ENCODE measurements at regions not wholly inside any gene's neighbourhood (a gene's known extent, or its start where the extent isn't known, plus 50 kb on each side); places are given as distances from the start of the nearest gene placed in this dataset.
A peak's percentile ranks its signal among the peaks of the same experiment; 100 is the strongest.

DNA sequence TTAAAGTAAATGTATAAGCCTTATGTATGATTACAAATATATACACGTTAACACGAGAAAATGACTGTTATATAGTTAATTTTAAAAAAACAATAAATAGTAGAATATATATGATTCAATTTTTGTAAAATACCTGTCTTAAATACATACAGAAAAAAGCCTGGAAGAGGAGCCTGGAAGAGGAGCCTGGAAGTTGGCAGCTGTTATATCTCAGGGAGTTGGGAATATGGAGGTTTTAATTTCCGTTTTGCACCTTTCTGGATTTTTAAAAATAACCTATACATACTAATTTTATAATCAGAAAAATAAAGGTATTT lies 111.6 kb downstream of the WT1 start:
- Histone ChIP-seq H3K9me3 (no peaks in the 10 kb centered on the region), H3K36me3 (no peaks in the 10 kb centered on the region)
- DNase-seq: no peak

DNA sequence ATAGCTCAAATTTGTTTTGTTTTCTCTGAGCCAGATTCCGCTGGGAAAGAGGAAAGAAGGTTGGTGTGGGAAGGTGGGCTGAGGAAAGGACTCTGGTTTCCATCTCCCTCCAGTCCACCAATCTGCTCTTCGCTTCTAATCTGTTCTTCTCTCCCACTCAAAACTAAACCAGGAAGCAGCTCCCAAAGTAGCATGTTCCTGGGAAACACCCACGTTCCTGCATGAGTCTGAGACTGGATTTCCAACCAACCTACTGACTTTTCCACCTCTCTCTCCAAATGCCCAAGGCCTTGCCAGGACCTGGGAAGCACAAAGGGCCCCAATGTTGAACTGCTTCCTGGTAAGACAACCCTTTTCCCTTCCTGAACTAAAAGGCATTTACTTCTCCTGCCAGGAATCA lies 110.2 kb downstream of the WT1 start:
- no peak overlapping the region for H3K4me3 ChIP-seq
- H3K27me3 ChIP-seq: no peaks in the 10 kb centered on the region
- H3K36me3 ChIP-seq: no peaks in the 10 kb centered on the region
- no peak for DNase-seq
- no peaks in the 10 kb centered on the region for H3K9me3 ChIP-seq

More for the DNA sequence above, 111.6 kb downstream of the WT1 start:
- Histone ChIP-seq H3K27me3 (no peaks in the 10 kb centered on the region), H3K4me3 (no peak overlapping the region)

GRCh38 chr11:32325725-32326124 lies 109.6 kb downstream of the WT1 start:
- H3K27me3 ChIP-seq: no peaks in the 10 kb centered on the region
- no peaks in the 10 kb centered on the region for H3K36me3 ChIP-seq
- DNase-seq: no peak
- H3K4me3 ChIP-seq: no peak overlapping the region
- H3K9me3 ChIP-seq: no peaks in the 10 kb centered on the region

DNA sequence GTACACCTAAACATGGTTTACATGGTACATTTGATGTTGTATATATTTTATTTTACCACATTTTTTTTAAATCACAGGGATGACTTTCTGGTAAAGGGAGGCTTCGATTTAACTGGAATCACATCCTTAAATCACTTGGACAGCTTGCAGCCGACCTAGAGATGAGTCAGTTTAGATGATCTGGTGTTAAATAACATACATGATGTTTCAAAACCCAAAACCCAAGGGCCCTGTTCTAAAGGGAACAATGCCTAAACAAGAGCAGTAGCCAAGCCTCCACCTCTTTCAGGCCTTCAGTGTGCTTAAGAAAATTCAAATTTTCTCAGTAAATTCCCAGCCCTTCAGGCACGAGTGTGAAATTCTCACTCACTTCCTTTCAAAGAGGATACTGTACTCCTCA lies 108.8 kb downstream of the WT1 start:
- Histone ChIP-seq H3K36me3 (no peaks in the 10 kb centered on the region), H3K9me3 (no peaks in the 10 kb centered on the region), H3K27me3 (no peaks in the 10 kb centered on the region), H3K4me3 (no peak overlapping the region)
- DNase-seq: no peak

DNA sequence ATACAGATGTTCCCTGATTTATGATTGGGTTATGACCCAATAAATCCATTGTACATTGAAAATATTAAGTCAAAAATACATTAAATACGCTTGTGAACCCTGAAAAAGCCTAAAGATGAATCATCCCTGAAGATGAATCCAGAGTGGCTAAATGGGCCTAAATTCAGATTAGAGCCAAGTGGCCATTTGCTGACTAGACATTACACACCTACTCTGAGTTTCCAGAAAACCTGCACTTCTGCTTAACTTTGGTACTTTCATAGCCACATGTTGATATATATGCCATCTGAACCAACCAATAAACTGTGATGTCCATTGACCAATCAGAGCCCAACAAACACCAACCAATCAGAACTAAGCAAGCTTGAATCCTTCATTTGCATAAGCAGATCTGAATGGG lies 106.9 kb downstream of the WT1 start:
- Histone ChIP-seq H3K9me3 (no peaks in the 10 kb centered on the region), H3K36me3 (no peaks in the 10 kb centered on the region), H3K27me3 (no peaks in the 10 kb centered on the region), H3K4me3 (no peak overlapping the region)
- no peak for DNase-seq

GRCh38 chr11:32331098-32331497 lies 104.2 kb downstream of the WT1 start:
- no peaks in the 10 kb centered on the region for H3K9me3 ChIP-seq
- H3K4me3 ChIP-seq: no peak overlapping the region
- H3K27me3 ChIP-seq: no peaks in the 10 kb centered on the region
- no peak for DNase-seq
- no peaks in the 10 kb centered on the region for H3K36me3 ChIP-seq

DNA sequence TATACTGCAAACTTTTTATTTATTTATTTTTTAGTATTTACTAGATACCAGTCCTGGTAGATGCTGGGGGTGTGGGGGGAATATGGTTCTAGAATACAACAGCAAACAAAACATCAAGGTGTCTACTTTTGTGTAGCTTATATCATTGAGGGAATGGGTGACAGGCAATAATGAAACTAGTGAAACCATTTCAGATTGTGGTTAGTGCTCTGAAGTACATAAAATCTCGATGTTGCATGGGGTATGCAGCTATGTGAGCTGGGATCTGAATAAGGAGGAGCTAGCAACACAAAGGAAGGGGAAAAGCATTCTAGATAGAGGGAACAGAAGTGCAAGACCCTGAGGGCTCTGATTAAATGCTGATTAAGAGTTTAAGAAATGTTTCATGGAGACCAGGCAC lies 103.5 kb downstream of the WT1 start:
- Histone ChIP-seq H3K27me3 (no peaks in the 10 kb centered on the region), H3K9me3 (no peaks in the 10 kb centered on the region), H3K36me3 (no peaks in the 10 kb centered on the region), H3K4me3 (no peak overlapping the region)
- DNase-seq: no peak

GRCh38 chr11:32332990-32333319 lies 102.4 kb downstream of the WT1 start:
- Histone ChIP-seq H3K4me3 (no peak overlapping the region), H3K36me3 (no peaks in the 10 kb centered on the region), H3K9me3 (no peaks in the 10 kb centered on the region), H3K27me3 (no peaks in the 10 kb centered on the region)
- DNase-seq: no peak

GRCh38 chr11:32333320-32333991 lies 101.9 kb downstream of the WT1 start:
- H3K36me3 ChIP-seq: no peaks in the 10 kb centered on the region
- no peak overlapping the region for H3K4me3 ChIP-seq
- H3K9me3 ChIP-seq: no peaks in the 10 kb centered on the region
- DNase-seq: no peak
- H3K27me3 ChIP-seq: no peaks in the 10 kb centered on the region

DNA sequence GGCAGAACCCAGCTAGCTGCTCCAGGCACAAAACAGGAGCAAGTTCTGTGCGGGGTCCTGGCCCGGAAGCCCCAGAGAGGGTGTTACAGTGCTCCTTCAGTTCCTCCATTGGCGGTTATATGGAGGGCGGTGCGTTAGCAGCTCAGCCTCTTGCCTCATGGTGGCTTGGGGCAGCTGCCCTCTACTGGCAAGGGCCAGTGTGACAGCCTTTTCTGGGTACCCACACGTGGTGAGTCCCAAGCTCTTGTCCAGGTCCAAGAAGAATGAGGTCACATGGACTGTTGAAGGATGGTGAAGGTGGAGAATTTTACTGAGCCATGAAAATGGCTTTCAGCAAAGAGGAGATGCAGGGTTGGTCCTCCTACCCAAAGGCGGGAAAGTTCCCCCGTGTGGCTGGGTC lies 100.5 kb downstream of the WT1 start:
- DNase-seq: peak; percentile 4
- no peaks in the 10 kb centered on the region for H3K9me3 ChIP-seq
- no peaks in the 10 kb centered on the region for H3K36me3 ChIP-seq
- H3K4me3 ChIP-seq: no peak overlapping the region
- no peaks in the 10 kb centered on the region for H3K27me3 ChIP-seq

Data from MG63 (cell line).